HEK293 (cell line): ENCODE measurements at regions not wholly inside any gene's neighbourhood (a gene's known extent, or its start where the extent isn't known, plus 50 kb on each side); places are given as distances from the start of the nearest gene placed in this dataset.

Experiments
- CTCF ChIA-PET: fragments of 350-600 bp; formaldehyde crosslinking; extraction: SDS; loops from one replicate; lab custom pipeline; 2021; ENCODE audit warnings: antibody characterized with exemption; lab: Yijun Ruan, JAX
- POLR2A ChIA-PET: fragments of 300-600 bp; formaldehyde crosslinking; extraction: SDS; loops from one replicate; lab custom pipeline; 2020; ENCODE audit warnings: antibody characterized with exemption, inconsistent platforms; lab: Yijun Ruan, JAX
- H3K27ac ChIP-seq: fragments of 200-500 bp; sonication (Bioruptor generic); 2 replicates; pipeline ENCODE4 v1.5.1; 2014; ENCODE audit warnings: low read depth, low read length, control low read depth, inconsistent platforms; ENCODE audit errors: extremely low read depth
- H3K36me3 ChIP-seq, 2 experiments: fragments of 200-500 bp in 1 of 2; sonication (Bioruptor generic) in 1 of 2; 1 replicate in 1 of 2; 2 replicates in 1 of 2; pipeline ENCODE4 v1.5.1; 2014 to 2017; ENCODE audit warnings: inconsistent platforms in 2 of 2, low read length in 2 of 2; ENCODE audit not compliant: control insufficient read depth in 2 of 2, insufficient read depth in 1 of 2
- H3K4me1 ChIP-seq: fragments of 200-500 bp; sonication (Bioruptor generic); 2 replicates; pipeline ENCODE4 v1.5.1; 2014; ENCODE audit warnings: mild to moderate bottlenecking, low read length, inconsistent platforms; ENCODE audit not compliant: control insufficient read depth, insufficient read depth
- H3K4me3 ChIP-seq: 2 replicates; pipeline ENCODE4 v1.5.1; 2011; ENCODE audit warnings: low read depth, mild to moderate bottlenecking, control low read depth, low read length, moderate library complexity
- H3K9me3 ChIP-seq: fragments of 200-500 bp; sonication (Bioruptor generic); 2 replicates; pipeline ENCODE4 v1.5.1; 2014; ENCODE audit warnings: low read depth, low read length, inconsistent platforms; ENCODE audit not compliant: control insufficient read depth, insufficient read depth
- MYNN ChIP-seq: fragments of 450-650 bp; formaldehyde crosslinking; IDR thresholded peaks from 2 replicates; pipeline ENCODE4 v1.5.1; 2016; ENCODE audit warnings: missing biosample characterization, missing genetic modification characterization, borderline replicate concordance
- WT1 ChIP-seq: fragments of 450-650 bp; formaldehyde crosslinking; IDR thresholded peaks from 2 replicates; pipeline ENCODE4 v1.5.1; 2016; ENCODE audit warnings: missing biosample characterization, missing genetic modification characterization
- ZBTB6 ChIP-seq: fragments of 450-650 bp; formaldehyde crosslinking; IDR thresholded peaks from 2 replicates; pipeline ENCODE4 v1.5.1; 2017; ENCODE audit warnings: missing biosample characterization, missing genetic modification characterization
- ZNF10 ChIP-seq: fragments of 450-650 bp; formaldehyde crosslinking; IDR thresholded peaks from 2 replicates; pipeline ENCODE4 v1.5.1; 2017; ENCODE audit warnings: missing biosample characterization, missing genetic modification characterization
- ZNF121 ChIP-seq: fragments of 450-650 bp; formaldehyde crosslinking; IDR thresholded peaks from 2 replicates; pipeline ENCODE4 v1.5.1; 2016; ENCODE audit warnings: missing biosample characterization, missing genetic modification characterization
- ZNF140 ChIP-seq: fragments of 450-650 bp; formaldehyde crosslinking; IDR thresholded peaks from 2 replicates; pipeline ENCODE4 v1.5.1; 2016; ENCODE audit warnings: missing biosample characterization, missing genetic modification characterization
- ZNF175 ChIP-seq: fragments of 450-650 bp; formaldehyde crosslinking; IDR thresholded peaks from 2 replicates; pipeline ENCODE4 v1.5.1; 2016; ENCODE audit warnings: missing biosample characterization, missing genetic modification characterization
- ZNF280D ChIP-seq: fragments of 450-650 bp; formaldehyde crosslinking; IDR thresholded peaks from 2 replicates; pipeline ENCODE4 v1.5.1; 2016; ENCODE audit warnings: missing biosample characterization, missing genetic modification characterization
- ZNF292 ChIP-seq: fragments of 450-650 bp; formaldehyde crosslinking; IDR thresholded peaks from 2 replicates; pipeline ENCODE4 v1.5.1; 2016; ENCODE audit warnings: low read depth, missing biosample characterization, missing genetic modification characterization, borderline replicate concordance
- ZNF341 ChIP-seq: fragments of 450-650 bp; formaldehyde crosslinking; IDR thresholded peaks from 2 replicates; pipeline ENCODE4; 2016; ENCODE audit warnings: low read depth, missing biosample characterization, missing genetic modification characterization
- ZNF404 ChIP-seq: fragments of 450-650 bp; formaldehyde crosslinking; IDR thresholded peaks from 2 replicates; pipeline ENCODE4 v1.5.1; 2017; ENCODE audit warnings: missing biosample characterization, missing genetic modification characterization
- ZNF549 ChIP-seq: fragments of 450-650 bp; IDR thresholded peaks from 2 replicates; pipeline ENCODE4 v1.5.1; 2018; ENCODE audit warnings: missing biosample characterization, missing genetic modification characterization, mild to moderate bottlenecking, inconsistent platforms, moderate library complexity
- ZNF639 ChIP-seq: fragments of 450-650 bp; formaldehyde crosslinking; IDR thresholded peaks from 2 replicates; pipeline ENCODE4 v1.5.1; 2016; ENCODE audit warnings: missing biosample characterization, missing genetic modification characterization
- ZNF692 ChIP-seq: fragments of 450-650 bp; formaldehyde crosslinking; IDR thresholded peaks from 2 replicates; pipeline ENCODE4 v1.5.1; 2016; ENCODE audit warnings: missing biosample characterization, missing genetic modification characterization
- ZNF843 ChIP-seq: fragments of 450-650 bp; formaldehyde crosslinking; IDR thresholded peaks from 2 replicates; pipeline ENCODE4 v1.5.1; 2016; ENCODE audit warnings: missing biosample characterization, missing genetic modification characterization
- ZXDB ChIP-seq: fragments of 450-650 bp; formaldehyde crosslinking; IDR thresholded peaks from 2 replicates; pipeline ENCODE4 v1.5.1; 2016; ENCODE audit warnings: missing biosample characterization, missing genetic modification characterization
- TF ChIP-seq, protein P1 (sequence below): fragments of 450-650 bp; IDR thresholded peaks from 2 replicates; pipeline ENCODE4 v1.5.1; 2018; ENCODE audit warnings: missing biosample characterization, mild to moderate bottlenecking, missing genetic modification characterization
- TF ChIP-seq, protein P2 (sequence below): sonication (generic); formaldehyde crosslinking; IDR thresholded peaks from 2 replicates; pipeline ENCODE4 v1.8.1; 2022; ENCODE audit warnings: mild to moderate bottlenecking, moderate library complexity, missing genetic modification reagents

- TF ChIP-seq ZNF639 (no peak), ZXDB (tag by site-specific recombination) (no peak), ZNF175 (no peak), MYNN (tag by site-specific recombination) (no peak), ZNF292 (tag by site-specific recombination) (no peak), WT1 (tag by site-specific recombination) (no peak), ZNF10 (tag by site-specific recombination) (no peak), ZNF140 (tag by site-specific recombination) (no peak), ZNF341 (tag by site-specific recombination) (no peak), ZNF121 (tag by site-specific recombination) (no peak)
- TF ChIP-seq, protein P1, sequence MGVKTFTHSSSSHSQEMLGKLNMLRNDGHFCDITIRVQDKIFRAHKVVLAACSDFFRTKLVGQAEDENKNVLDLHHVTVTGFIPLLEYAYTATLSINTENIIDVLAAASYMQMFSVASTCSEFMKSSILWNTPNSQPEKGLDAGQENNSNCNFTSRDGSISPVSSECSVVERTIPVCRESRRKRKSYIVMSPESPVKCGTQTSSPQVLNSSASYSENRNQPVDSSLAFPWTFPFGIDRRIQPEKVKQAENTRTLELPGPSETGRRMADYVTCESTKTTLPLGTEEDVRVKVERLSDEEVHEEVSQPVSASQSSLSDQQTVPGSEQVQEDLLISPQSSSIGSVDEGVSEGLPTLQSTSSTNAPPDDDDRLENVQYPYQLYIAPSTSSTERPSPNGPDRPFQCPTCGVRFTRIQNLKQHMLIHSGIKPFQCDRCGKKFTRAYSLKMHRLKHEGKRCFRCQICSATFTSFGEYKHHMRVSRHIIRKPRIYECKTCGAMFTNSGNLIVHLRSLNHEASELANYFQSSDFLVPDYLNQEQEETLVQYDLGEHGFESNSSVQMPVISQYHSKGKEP (tag by site-specific recombination): no peak
- TF ChIP-seq, all 188 proteins: peak for 0
Measured at GRCh38 chr4:153987291-153987690, 198.4 kb upstream of the SFRP2 start (continued).

DNA sequence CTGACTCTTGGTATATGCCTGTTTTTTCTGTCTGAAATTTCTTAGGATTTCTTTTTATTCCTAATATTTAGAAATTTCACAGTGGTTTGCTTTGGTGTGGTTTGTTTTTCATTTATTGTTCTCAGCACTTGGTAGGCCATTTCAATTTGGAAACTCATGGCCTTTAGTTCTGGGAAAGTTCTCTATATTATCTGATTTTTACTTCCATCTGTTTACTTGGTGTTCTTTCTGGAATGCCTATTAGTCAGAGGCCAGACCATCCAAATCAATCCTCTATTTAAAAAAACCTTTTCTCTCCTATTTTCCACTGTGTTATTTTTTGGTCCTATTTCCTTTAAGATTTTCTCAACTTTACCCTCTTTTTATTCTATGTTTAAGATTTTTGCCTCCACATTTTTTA is 188.1 kb upstream of the SFRP2 start:
- no peaks in the 10 kb centered on the region for H3K36me3 ChIP-seq
- H3K27ac ChIP-seq: no peak overlapping the region
- no peaks in the 10 kb centered on the region for H3K4me1 ChIP-seq
- TF ChIP-seq, protein P2, sequence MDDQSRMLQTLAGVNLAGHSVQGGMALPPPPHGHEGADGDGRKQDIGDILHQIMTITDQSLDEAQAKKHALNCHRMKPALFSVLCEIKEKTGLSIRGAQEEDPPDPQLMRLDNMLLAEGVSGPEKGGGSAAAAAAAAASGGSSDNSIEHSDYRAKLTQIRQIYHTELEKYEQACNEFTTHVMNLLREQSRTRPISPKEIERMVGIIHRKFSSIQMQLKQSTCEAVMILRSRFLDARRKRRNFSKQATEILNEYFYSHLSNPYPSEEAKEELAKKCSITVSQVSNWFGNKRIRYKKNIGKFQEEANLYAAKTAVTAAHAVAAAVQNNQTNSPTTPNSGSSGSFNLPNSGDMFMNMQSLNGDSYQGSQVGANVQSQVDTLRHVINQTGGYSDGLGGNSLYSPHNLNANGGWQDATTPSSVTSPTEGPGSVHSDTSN: no peak
- no peak for TF ChIP-seq ZNF10 (tag by site-specific recombination)
- no peak for TF ChIP-seq ZNF404
- TF ChIP-seq ZNF843 (tag by site-specific recombination): no peak
- no peak for TF ChIP-seq ZNF280D (tag by site-specific recombination)
- TF ChIP-seq ZNF121 (tag by site-specific recombination): no peak
- TF ChIP-seq ZBTB6 (tag by site-specific recombination): no peak
- TF ChIP-seq ZNF692: no peak
- no peak for TF ChIP-seq ZNF549 (tag by site-specific recombination)
- TF ChIP-seq, all 188 proteins: peak for 0
- POLR2A ChIA-PET: no interaction called here
- Histone ChIP-seq H3K4me3 (no peak overlapping the region), H3K9me3 (no peaks in the 10 kb centered on the region)
- CTCF ChIA-PET: no interaction called here
